MM.1S (cell line): ENCODE measurements at regions not wholly inside any gene's neighbourhood (a gene's known extent, or its start where the extent isn't known, plus 50 kb on each side); places are given as distances from the start of the nearest gene placed in this dataset.

ENCODE experiments used
- EZH2 ChIP-seq: fragments of 300-600 bp; sonication (generic); optimal IDR thresholded peaks from 2 replicates; pipeline ENCODE3; 2017; ENCODE audit warnings: low read depth, mild to moderate bottlenecking, antibody characterized with exemption, low read length, mixed read lengths
- EZH2phosphoT487 ChIP-seq: fragments of 300-600 bp; sonication (generic); IDR thresholded peaks from 2 replicates; pipeline ENCODE4 v1.6.1; 2018; ENCODE audit warnings: antibody characterized with exemption, low read length
- TF ChIP-seq, protein P1 (sequence below): fragments of 300-600 bp; sonication (generic); IDR thresholded peaks from 2 replicates; pipeline ENCODE4 v1.5.1; 2016; ENCODE audit warnings: antibody characterized with exemption, low read length, mixed read lengths

DNA sequence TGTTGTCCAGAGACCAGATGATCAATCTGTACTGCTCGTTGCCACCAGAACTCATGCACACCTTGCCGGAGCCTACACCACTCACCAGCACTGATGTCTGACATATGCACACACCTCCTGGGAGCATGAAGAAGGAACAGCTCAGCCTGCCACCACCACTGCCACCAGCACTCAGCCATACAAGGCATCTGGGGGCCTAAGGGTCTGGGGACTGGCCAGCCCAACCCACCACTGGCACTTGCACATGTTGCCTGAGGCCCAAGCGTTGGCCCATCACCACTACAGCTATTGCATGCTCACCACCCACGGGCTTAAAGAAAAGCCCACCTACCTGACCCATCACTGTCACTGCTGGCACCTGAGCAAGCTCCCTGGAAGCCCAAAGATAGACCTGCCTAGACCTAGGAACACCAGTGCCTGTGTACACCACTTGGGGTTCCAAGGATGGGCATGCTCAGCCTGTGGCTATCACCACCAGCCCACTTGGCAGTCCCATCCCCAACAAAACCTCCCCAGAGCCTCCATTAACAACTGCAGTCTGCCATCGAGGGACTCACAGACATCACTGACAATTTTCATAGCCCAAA is 174.3 kb upstream of the GRID2 start:
- TF ChIP-seq EZH2 (no peak), EZH2phosphoT487 (no peak)
- TF ChIP-seq, protein P1, sequence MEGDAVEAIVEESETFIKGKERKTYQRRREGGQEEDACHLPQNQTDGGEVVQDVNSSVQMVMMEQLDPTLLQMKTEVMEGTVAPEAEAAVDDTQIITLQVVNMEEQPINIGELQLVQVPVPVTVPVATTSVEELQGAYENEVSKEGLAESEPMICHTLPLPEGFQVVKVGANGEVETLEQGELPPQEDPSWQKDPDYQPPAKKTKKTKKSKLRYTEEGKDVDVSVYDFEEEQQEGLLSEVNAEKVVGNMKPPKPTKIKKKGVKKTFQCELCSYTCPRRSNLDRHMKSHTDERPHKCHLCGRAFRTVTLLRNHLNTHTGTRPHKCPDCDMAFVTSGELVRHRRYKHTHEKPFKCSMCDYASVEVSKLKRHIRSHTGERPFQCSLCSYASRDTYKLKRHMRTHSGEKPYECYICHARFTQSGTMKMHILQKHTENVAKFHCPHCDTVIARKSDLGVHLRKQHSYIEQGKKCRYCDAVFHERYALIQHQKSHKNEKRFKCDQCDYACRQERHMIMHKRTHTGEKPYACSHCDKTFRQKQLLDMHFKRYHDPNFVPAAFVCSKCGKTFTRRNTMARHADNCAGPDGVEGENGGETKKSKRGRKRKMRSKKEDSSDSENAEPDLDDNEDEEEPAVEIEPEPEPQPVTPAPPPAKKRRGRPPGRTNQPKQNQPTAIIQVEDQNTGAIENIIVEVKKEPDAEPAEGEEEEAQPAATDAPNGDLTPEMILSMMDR: no peak
